Hematopoietic multipotent progenitor cell (in vitro differentiated cells): ENCODE measurements at regions not wholly inside any gene's neighbourhood (a gene's known extent, or its start where the extent isn't known, plus 50 kb on each side); places are given as distances from the start of the nearest gene placed in this dataset.
"Not testable (repeated sequence)": the region's sequence is repeated elsewhere in the genome, so short reads cannot be mapped to it uniquely, and the experiment has no call there.

Source experiments
- DNase-seq, 3 donors: peaks; one replicate each; pipeline ENCODE4 v3.0.0-alpha.2; 2011 to 2015; ENCODE audit warnings: low read depth in 2 of 3, low spot score in 2 of 3

- DNase-seq, result no peak
Observed at GRCh38 chr3:76500746-76501275, 539.1 kb upstream of the ROBO2 start.

- DNase-seq, result no peak
Observed at GRCh38 chr3:76501315-76501714, 538.6 kb upstream of the ROBO2 start.

- no peak for DNase-seq
Observed at GRCh38 chr3:76502076-76502475, 537.8 kb upstream of the ROBO2 start.

GRCh38 chr3:76505202-76505845 is 534.6 kb upstream of the ROBO2 start:
- no peak for DNase-seq

GRCh38 chr3:76509179-76509830 is 530.6 kb upstream of the ROBO2 start:
- no peak for DNase-seq

- no peak for DNase-seq
Observed at GRCh38 chr3:76514836-76515235, 525.1 kb upstream of the ROBO2 start.

- DNase-seq, result no peak
Observed at GRCh38 chr3:76523337-76523736, 516.6 kb upstream of the ROBO2 start.

GRCh38 chr3:76525726-76526125 is 514.2 kb upstream of the ROBO2 start:
- DNase-seq, result no peak

GRCh38 chr3:76527773-76528172 is 512.1 kb upstream of the ROBO2 start:
- no peak for DNase-seq

GRCh38 chr3:76532158-76532822 is 507.6 kb upstream of the ROBO2 start:
- no peak for DNase-seq

GRCh38 chr3:76533710-76534109 is 506.2 kb upstream of the ROBO2 start:
- DNase-seq, result not testable (repeated sequence)

GRCh38 chr3:76537857-76538256 is 502.0 kb upstream of the ROBO2 start:
- DNase-seq, result not testable (repeated sequence)

- no peak for DNase-seq
Observed at GRCh38 chr3:76547674-76548073, 492.2 kb upstream of the ROBO2 start.

GRCh38 chr3:76550522-76551201 is 489.2 kb upstream of the ROBO2 start:
- no peak for DNase-seq

GRCh38 chr3:76551739-76552138 is 488.2 kb upstream of the ROBO2 start:
- DNase-seq, result no peak

- DNase-seq, result no peak
Observed at GRCh38 chr3:76552653-76553052, 487.2 kb upstream of the ROBO2 start.

- no peak for DNase-seq
Observed at GRCh38 chr3:76554707-76555106, 485.2 kb upstream of the ROBO2 start.

- DNase-seq, result peak in 1 of 3 donors; percentile 31
Observed at GRCh38 chr3:76561494-76562236, 478.2 kb upstream of the ROBO2 start.

GRCh38 chr3:76565496-76566210 is 474.2 kb upstream of the ROBO2 start:
- DNase-seq, result no peak

- no peak for DNase-seq
Observed at GRCh38 chr3:76566211-76566534, 473.7 kb upstream of the ROBO2 start.
